Activated naive CD8-positive, alpha-beta T cell treated with anti-CD3 and anti-CD28 coated beads, Interleukin-2, amount 50 U/mL, for 16 hours (primary cell): ENCODE measurements at regions not wholly inside any gene's neighbourhood (a gene's known extent, or its start where the extent isn't known, plus 50 kb on each side); places are given as distances from the start of the nearest gene placed in this dataset.
"Not testable (repeated sequence)": the region's sequence is repeated elsewhere in the genome, so short reads cannot be mapped to it uniquely, and the experiment has no call there.

Experiments
- DNase-seq: peaks from one replicate; pipeline ENCODE4 v3.0.0-alpha.2; 2020; ENCODE audit warnings: low read depth, low spot score

DNA sequence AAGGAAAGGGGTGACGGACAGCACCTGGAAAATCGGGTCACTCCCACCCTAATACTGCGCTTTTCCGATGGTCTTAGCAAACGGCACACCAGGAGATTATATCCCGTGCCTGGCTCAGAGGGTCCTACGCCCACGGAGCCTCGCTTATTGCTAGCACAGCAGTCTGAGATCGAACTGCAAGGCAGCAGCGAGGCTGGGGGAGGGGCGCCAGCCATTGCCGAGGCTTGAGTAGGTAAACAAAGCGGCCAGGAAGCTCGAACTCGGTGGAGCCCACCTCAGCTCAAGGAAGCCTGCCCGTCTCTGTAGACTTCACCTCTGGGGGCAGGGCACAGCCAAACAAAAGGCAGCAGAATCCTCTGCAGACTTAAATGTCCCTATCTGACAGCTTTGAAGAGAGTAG, 91.5 kb upstream of the MBIP start:
- not testable (repeated sequence) for DNase-seq

DNA sequence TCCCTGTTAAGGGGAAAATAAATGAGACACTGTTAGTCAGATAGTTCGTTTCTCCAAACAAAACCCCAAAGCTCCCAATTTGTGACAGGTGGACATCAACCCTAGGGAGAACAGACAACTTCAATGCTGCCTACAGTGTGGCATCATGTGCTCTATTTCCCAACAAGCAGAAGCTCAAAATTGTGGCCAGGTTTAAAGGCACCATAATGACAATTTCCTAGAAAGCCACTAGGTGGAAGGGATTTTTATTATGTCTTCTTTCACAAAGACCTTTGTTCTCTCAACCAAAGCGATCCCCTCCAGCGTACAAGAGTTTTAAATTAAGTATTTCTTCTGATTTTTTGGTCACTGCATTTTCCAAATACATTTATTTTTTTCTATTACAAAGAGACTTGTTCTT, 88.0 kb upstream of the MBIP start:
- DNase-seq: no peak

GRCh38 chr14:36405589-36406274, 85.3 kb upstream of the MBIP start:
- no peak for DNase-seq

- no peak for DNase-seq
These were observed 82.4 kb upstream of the MBIP start for GRCh38 chr14:36402867-36403266.

- DNase-seq: no peak
These were observed 78.2 kb upstream of the MBIP start for GRCh38 chr14:36398463-36399291.

DNA sequence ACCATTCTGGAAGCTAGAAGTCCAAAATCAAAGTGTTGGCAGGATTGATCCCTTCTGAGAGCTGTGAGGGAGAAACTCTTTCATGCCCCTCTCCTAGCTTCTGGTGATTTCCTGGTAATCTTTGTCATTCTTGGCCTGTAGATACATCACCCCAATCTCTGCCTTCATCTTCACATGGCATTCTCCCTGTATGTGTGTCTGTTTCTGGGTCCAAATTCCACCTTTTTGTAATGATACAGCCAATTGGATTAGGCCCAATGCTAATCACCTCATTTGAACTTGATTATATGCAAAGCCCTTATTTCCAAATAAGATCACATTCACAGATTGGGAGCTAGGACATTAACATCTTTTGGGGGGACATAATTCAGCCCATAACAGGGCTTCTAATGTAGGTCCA, 76.9 kb upstream of the MBIP start:
- no peak for DNase-seq

DNA sequence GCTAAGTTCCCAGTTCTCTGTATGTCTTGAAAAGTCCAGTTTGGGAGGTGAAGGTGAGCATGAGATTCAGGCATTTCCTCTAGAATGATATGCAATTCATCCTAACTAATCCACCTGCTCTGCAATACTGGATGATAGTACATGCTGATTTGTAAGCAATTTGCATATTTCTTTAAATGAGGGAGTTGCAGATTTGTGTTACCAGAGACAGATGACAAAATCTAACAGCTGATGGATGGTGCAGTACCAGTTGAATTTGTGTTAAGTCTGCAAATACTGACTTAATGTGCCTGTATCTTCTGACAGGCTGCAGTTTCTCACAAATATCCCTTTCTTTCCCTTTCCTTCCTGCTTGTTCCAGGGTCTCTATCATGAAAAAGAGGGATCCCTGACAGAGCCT, 76.4 kb upstream of the MBIP start:
- DNase-seq: no peak

DNA sequence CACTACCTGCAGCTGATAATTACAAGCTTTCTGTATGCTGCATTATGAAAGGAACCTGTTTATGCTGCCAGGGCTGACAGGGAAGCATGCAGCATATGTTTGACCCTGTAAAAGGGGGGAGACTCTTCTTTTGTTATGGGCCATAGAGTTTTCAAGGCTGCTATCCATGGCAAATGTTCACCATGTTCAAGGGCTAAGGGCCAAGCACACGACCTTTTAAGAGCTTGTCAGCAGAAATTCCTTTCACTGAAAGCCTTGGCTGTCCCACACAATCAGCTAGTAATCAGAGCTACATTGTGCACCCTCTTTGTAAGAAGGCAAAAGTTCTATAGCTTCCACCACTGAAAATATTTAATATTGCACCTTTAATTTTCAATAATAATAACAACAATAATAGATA, 74.2 kb upstream of the MBIP start:
- no peak for DNase-seq

DNA sequence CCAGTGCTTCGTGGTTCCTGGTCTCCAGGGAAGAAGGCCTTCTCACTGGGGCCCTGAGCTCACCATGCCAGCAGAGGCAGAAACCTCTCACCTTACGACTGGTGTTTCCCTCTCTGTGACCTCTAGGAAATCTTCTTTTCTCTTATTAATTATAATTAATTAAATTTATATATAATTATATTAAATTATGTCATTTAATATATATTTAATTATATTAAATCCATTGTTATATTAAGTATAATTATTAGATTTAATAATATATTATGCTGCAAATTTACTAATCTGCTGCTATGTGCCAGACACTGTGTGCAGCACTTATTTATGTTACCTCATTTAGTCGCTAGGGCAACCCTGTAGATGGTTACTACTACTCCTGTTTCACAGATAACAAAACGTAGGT, 70.3 kb upstream of the MBIP start:
- DNase-seq: no peak

DNA sequence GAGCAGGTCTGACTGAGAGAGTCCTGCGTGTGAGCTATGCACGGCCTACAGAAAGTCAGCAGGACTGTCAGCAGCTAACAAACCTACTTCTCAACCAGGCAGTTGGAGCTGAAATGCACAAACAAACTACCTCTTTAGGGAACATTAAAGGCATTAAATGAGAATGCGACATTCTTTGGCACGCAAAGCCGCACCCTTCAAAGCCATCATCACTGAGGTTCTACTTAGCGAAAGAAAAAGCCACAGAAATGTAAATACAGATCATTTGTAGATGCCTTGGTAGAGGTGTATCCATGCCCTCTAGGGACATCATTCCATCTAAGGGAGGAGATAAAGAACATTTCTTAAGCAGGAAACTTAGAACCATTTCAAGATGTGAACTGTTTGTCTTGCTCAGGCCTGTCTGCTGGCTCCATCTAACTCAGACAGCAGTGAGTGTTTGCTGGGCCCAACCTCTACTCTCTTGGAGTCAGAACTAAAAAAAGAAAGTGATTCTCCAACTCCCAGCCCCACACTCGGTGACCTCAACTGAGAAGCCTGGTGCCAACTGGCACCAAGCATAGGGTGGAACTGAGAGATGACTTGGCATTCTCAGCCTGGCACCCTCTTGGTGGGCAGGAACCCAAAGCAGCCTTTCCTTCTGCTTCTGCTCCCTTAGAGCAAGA, 63.5 kb upstream of the MBIP start:
- DNase-seq: no peak

DNA sequence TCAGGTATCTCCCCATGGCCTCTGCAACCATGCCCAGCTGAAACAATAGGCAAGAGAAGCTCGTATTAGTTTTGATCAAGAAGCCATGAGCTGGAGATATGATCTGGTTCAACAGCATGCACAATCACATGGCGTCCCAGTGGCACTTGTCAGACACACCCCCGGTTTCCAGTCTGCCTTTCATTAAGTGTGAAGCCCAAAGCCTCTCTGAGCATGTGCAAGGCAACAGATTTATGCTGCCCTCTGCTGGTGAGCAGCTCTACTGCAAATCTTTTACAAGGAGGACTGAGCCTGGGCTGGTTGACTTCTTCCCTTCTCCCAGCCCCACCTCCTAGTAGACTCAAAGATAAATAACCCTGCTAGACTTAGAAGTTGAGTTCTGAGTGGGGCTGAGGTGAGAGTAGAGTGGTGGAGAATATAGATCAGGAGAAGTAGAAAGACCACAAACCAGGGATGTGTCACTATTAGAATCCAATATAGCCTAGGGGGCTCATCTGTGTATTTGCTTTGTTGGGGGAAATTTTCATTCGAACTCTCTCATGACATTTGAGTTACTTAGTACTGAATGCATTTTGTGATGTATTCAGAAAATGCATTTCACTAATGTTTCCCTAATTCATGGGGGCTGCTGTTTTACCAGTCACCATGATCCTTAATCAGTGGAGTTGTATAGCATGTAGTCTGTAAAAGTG, 53.7 kb upstream of the MBIP start:
- DNase-seq: peak; percentile 38
